Glutamatergic neuron (in vitro differentiated cells): ENCODE measurements at regions not wholly inside any gene's neighbourhood (a gene's known extent, or its start where the extent isn't known, plus 50 kb on each side); places are given as distances from the start of the nearest gene placed in this dataset.

ENCODE experiments used
- DNase-seq: peaks from one replicate; pipeline ENCODE4 v3.0.0; 2022
- H3K27ac Mint-ChIP-seq: one replicate; pipeline ENCODE4 v1.8.0; 2020; ENCODE audit warnings: mild to moderate bottlenecking, mixed read lengths, inconsistent platforms; ENCODE audit not compliant: unreplicated experiment
- H3K27me3 Mint-ChIP-seq: one replicate; pipeline ENCODE4 v1.8.0; 2020; ENCODE audit warnings: mild to moderate bottlenecking, moderate library complexity, mixed read lengths, inconsistent platforms; ENCODE audit not compliant: unreplicated experiment
- H3K36me3 Mint-ChIP-seq: one replicate; pipeline ENCODE4 v1.8.0; 2020; ENCODE audit warnings: mild to moderate bottlenecking, mixed read lengths, inconsistent platforms; ENCODE audit not compliant: unreplicated experiment
- H3K4me1 Mint-ChIP-seq: one replicate; pipeline ENCODE4 v1.8.0; 2020; ENCODE audit warnings: mild to moderate bottlenecking, low read depth, mixed read lengths, inconsistent platforms; ENCODE audit not compliant: unreplicated experiment
- H3K4me3 Mint-ChIP-seq: one replicate; pipeline ENCODE4 v1.8.0; 2020; ENCODE audit warnings: mild to moderate bottlenecking, mixed read lengths, inconsistent platforms; ENCODE audit not compliant: unreplicated experiment
- H3K9me3 Mint-ChIP-seq: one replicate; pipeline ENCODE4 v1.8.0; 2020; ENCODE audit warnings: mild to moderate bottlenecking, moderate library complexity, mixed read lengths, inconsistent platforms; ENCODE audit not compliant: unreplicated experiment
- TF ChIP-seq, protein P1 (sequence below): fragments of 200-600 bp; sonication (generic); IDR thresholded peaks from one replicate; pipeline ENCODE4 v1.5.0; 2021; ENCODE audit not compliant: partially characterized antibody, unreplicated experiment

DNA sequence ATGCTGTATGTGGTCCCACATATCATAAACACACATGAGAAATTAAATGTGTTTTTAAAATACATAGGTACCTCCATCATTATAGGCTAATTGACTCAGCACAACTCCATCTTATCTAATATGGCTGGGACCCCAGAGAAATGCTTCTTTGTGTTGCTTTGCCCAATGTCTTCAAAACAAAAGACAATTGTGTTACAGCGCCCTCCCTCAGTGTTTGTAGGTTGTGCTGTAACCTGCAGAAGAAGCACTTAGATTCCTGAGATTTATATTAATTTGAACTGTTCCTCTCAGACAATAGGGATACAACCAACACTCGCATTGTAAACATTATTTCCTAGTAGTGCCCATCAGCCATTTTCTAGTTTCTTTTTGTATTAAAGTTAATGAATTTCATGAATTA is 303.4 kb downstream of the MZT1 start:
- Mint-ChIP-seq H3K27ac (no peak overlapping the region), H3K36me3 (no peaks in the 10 kb centered on the region), H3K4me1 (no peaks in the 10 kb centered on the region), H3K27me3 (no peaks in the 10 kb centered on the region), H3K9me3 (no peaks in the 10 kb centered on the region), H3K4me3 (no peak overlapping the region)
- no peak for DNase-seq
- TF ChIP-seq, protein P1, sequence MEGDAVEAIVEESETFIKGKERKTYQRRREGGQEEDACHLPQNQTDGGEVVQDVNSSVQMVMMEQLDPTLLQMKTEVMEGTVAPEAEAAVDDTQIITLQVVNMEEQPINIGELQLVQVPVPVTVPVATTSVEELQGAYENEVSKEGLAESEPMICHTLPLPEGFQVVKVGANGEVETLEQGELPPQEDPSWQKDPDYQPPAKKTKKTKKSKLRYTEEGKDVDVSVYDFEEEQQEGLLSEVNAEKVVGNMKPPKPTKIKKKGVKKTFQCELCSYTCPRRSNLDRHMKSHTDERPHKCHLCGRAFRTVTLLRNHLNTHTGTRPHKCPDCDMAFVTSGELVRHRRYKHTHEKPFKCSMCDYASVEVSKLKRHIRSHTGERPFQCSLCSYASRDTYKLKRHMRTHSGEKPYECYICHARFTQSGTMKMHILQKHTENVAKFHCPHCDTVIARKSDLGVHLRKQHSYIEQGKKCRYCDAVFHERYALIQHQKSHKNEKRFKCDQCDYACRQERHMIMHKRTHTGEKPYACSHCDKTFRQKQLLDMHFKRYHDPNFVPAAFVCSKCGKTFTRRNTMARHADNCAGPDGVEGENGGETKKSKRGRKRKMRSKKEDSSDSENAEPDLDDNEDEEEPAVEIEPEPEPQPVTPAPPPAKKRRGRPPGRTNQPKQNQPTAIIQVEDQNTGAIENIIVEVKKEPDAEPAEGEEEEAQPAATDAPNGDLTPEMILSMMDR = no peak

DNA sequence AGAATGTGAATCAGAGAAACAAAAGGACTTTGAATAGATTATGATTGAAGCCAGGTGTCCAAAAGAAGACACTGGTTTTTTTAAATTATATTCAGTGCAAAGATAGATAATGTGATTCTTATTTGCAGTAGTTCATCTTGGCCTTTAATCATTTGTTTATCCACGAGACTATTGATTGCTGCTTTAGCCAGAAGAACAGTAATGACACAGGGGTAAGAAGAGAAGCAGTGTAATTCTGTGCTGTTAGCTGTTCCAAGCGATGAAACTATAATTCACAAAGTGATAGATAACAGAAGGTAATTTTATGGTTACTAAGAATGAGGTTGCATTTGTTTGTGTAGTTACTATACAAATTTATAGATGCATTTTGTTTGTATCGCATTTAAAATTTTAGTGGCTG is 311.6 kb downstream of the MZT1 start:
- H3K4me3 Mint-ChIP-seq = no peak overlapping the region

DNA sequence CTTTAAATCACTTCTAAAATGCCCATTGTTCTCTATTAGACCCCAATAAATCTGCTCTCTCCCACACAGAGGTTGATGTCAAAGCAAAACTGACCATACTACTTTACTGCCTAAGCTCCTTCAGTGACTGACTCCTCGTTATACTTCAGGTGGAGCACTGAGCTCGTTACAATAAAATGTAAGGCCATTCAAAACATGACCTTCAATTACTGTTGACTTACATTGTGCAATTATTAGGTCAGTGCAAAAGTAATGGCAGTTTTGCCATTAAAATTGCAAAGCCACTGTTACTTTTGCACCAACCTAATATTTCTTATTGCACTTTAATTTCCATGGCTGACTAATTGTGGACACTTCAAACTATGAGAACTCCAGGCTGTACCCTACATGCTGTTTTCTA is 314.9 kb downstream of the MZT1 start:
- Mint-ChIP-seq H3K27ac (no peak overlapping the region), H3K4me1 (peaks cover 8% of the 10 kb centered on the region), H3K4me3 (no peak overlapping the region), H3K9me3 (no peaks in the 10 kb centered on the region), H3K36me3 (no peaks in the 10 kb centered on the region), H3K27me3 (no peaks in the 10 kb centered on the region)
- TF ChIP-seq, protein P1 = no peak
- no peak for DNase-seq

More for the DNA sequence above, 311.6 kb downstream of the MZT1 start:
- H3K9me3 Mint-ChIP-seq = no peaks in the 10 kb centered on the region
- peaks cover 2% of the 10 kb centered on the region for H3K4me1 Mint-ChIP-seq
- DNase-seq = no peak
- no peaks in the 10 kb centered on the region for H3K27me3 Mint-ChIP-seq
- no peak overlapping the region for H3K27ac Mint-ChIP-seq
- H3K36me3 Mint-ChIP-seq = no peaks in the 10 kb centered on the region
- TF ChIP-seq, protein P1 = no peak

DNA sequence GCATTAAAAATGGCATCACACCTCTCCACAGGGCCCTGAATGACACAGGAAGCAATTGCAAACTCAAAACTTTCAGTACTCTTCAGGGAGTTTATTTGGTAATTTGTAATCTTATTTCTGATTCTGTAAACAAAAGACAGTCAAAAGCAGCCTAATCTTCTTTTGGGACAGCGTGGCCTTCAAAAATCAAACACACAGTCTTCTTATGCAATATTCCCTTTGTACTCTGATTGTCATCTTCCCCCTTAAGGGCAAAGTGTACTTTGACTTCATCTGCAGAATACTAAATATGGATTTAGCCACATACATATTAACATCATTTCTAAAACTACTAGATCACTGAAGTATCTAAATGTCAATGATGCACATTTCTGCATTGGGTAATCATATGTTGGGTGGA is 322.0 kb downstream of the MZT1 start:
- Mint-ChIP-seq H3K4me3 (no peak overlapping the region), H3K27ac (no peak overlapping the region), H3K9me3 (no peaks in the 10 kb centered on the region), H3K27me3 (no peaks in the 10 kb centered on the region), H3K36me3 (no peaks in the 10 kb centered on the region), H3K4me1 (peaks cover 9% of the 10 kb centered on the region)
- no peak for DNase-seq
- TF ChIP-seq, protein P1 = no peak

DNA sequence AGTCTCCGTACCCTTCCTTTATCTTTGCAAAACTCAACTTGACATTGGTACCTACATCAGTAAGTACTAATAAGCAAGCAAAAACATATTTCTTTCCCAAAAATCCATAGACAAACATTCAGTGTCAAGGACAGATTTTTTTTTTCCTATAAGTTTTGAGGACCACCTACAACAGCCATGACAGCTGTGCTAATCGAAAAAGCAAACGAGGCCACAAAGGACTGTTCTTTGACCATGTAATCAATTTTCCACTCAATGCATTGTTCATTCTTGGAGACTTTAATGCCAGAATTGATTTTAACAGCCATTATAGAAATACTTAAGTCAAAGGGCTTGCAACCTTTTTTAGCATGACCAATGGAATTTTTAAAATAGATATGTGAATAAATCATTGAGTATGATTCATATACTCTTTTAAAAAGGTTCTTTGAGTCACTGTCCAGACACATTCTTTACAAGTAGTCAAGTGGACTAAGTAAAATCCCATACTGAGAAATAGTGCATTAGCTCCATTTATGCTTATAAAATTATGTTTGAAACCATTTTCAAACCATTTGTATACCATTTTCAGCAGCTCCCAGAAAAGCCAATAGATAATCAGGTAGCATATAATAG is 323.9 kb downstream of the MZT1 start:
- Mint-ChIP-seq H3K4me1 (peaks cover 5% of the 10 kb centered on the region), H3K27ac (peak overlapping the region; percentile 71), H3K27me3 (peaks cover 2% of the 10 kb centered on the region), H3K4me3 (no peak overlapping the region), H3K9me3 (no peaks in the 10 kb centered on the region), H3K36me3 (no peaks in the 10 kb centered on the region)
- TF ChIP-seq, protein P1 = no peak
- DNase-seq = no peak
